SJSA1 (cell line): ENCODE measurements at regions not wholly inside any gene's neighbourhood (a gene's known extent, or its start where the extent isn't known, plus 50 kb on each side); places are given as distances from the start of the nearest gene placed in this dataset.

ENCODE experiments used
- DNase-seq, 2 experiments: peaks; one replicate each; pipeline ENCODE4 v3.0.0-alpha.2; 2015 to 2020; ENCODE audit warnings: low spot score in 2 of 2, low read depth in 1 of 2
- H3K27ac ChIP-seq: fragments of 250-450 bp; sonication (Bioruptor Pico); 2 replicates; pipeline ENCODE4 v1.5.1; 2020; ENCODE audit warnings: mild to moderate bottlenecking, moderate library complexity
- H3K27me3 ChIP-seq: fragments of 250-450 bp; sonication (Bioruptor Pico); replicated peaks from 2 replicates; pipeline ENCODE4 v1.5.1; 2020; ENCODE audit warnings: mild to moderate bottlenecking, moderate library complexity
- H3K36me3 ChIP-seq: fragments of 250-450 bp; sonication (Bioruptor Pico); 2 replicates; pipeline ENCODE4 v1.5.1; 2020; ENCODE audit warnings: mild to moderate bottlenecking
- H3K4me1 ChIP-seq: fragments of 250-450 bp; sonication (Bioruptor Pico); replicated peaks from 2 replicates; pipeline ENCODE4 v1.6.1; 2021; ENCODE audit warnings: mild to moderate bottlenecking
- H3K4me3 ChIP-seq: fragments of 250-450 bp; sonication (Bioruptor Pico); 2 replicates; pipeline ENCODE4 v1.5.1; 2020; ENCODE audit warnings: mild to moderate bottlenecking
- H3K9me3 ChIP-seq: fragments of 250-450 bp; sonication (Bioruptor Pico); replicated peaks from 2 replicates; pipeline ENCODE4 v1.5.1; 2020; ENCODE audit warnings: mild to moderate bottlenecking

- Histone ChIP-seq H3K27ac (no peak overlapping the region), H3K4me3 (no peak overlapping the region), H3K36me3 (no peaks in the 10 kb centered on the region), H3K4me1 (no peaks in the 10 kb centered on the region), H3K27me3 (no peaks in the 10 kb centered on the region), H3K9me3 (no peaks in the 10 kb centered on the region)
- no peak for DNase-seq
Observed at GRCh38 chr4:153939570-153939969, 150.7 kb upstream of the SFRP2 start.

- H3K27me3 ChIP-seq, result no peaks in the 10 kb centered on the region
Observed at GRCh38 chr4:153938994-153939393, 150.1 kb upstream of the SFRP2 start.

GRCh38 chr4:153937289-153937688 lies 148.4 kb upstream of the SFRP2 start:
- no peak overlapping the region for H3K4me3 ChIP-seq
- H3K27ac ChIP-seq, result no peak overlapping the region
- H3K36me3 ChIP-seq, result no peaks in the 10 kb centered on the region
- no peak for DNase-seq
- H3K9me3 ChIP-seq, result no peaks in the 10 kb centered on the region
- H3K27me3 ChIP-seq, result no peaks in the 10 kb centered on the region
- no peaks in the 10 kb centered on the region for H3K4me1 ChIP-seq

More at GRCh38 chr4:153938994-153939393, 150.1 kb upstream of the SFRP2 start:
- Histone ChIP-seq H3K36me3 (no peaks in the 10 kb centered on the region), H3K9me3 (no peaks in the 10 kb centered on the region), H3K4me1 (no peaks in the 10 kb centered on the region), H3K4me3 (no peak overlapping the region), H3K27ac (no peak overlapping the region)
- no peak for DNase-seq

- Histone ChIP-seq H3K4me1 (no peaks in the 10 kb centered on the region), H3K36me3 (no peaks in the 10 kb centered on the region), H3K9me3 (no peaks in the 10 kb centered on the region), H3K4me3 (no peak overlapping the region), H3K27ac (no peak overlapping the region), H3K27me3 (no peaks in the 10 kb centered on the region)
- no peak for DNase-seq
Observed at GRCh38 chr4:153936121-153936520, 147.2 kb upstream of the SFRP2 start.

GRCh38 chr4:153934688-153935017 lies 145.8 kb upstream of the SFRP2 start:
- no peaks in the 10 kb centered on the region for H3K4me1 ChIP-seq
- no peaks in the 10 kb centered on the region for H3K36me3 ChIP-seq
- H3K27me3 ChIP-seq, result no peaks in the 10 kb centered on the region
- no peak for DNase-seq
- H3K27ac ChIP-seq, result no peak overlapping the region
- no peak overlapping the region for H3K4me3 ChIP-seq
- H3K9me3 ChIP-seq, result no peaks in the 10 kb centered on the region

GRCh38 chr4:153933915-153934687 lies 145.2 kb upstream of the SFRP2 start:
- no peak overlapping the region for H3K27ac ChIP-seq
- no peak for DNase-seq

GRCh38 chr4:153931804-153932203 lies 142.9 kb upstream of the SFRP2 start:
- no peak overlapping the region for H3K4me3 ChIP-seq
- no peak overlapping the region for H3K27ac ChIP-seq
- no peaks in the 10 kb centered on the region for H3K9me3 ChIP-seq
- H3K36me3 ChIP-seq, result no peaks in the 10 kb centered on the region
- no peaks in the 10 kb centered on the region for H3K27me3 ChIP-seq
- no peaks in the 10 kb centered on the region for H3K4me1 ChIP-seq
- DNase-seq, result no peak

More at GRCh38 chr4:153933915-153934687, 145.2 kb upstream of the SFRP2 start:
- Histone ChIP-seq H3K27me3 (no peaks in the 10 kb centered on the region), H3K4me3 (no peak overlapping the region), H3K36me3 (no peaks in the 10 kb centered on the region), H3K9me3 (no peaks in the 10 kb centered on the region), H3K4me1 (no peaks in the 10 kb centered on the region)

- Histone ChIP-seq H3K4me1 (no peaks in the 10 kb centered on the region), H3K4me3 (no peak overlapping the region), H3K9me3 (no peaks in the 10 kb centered on the region), H3K36me3 (no peaks in the 10 kb centered on the region), H3K27me3 (no peaks in the 10 kb centered on the region), H3K27ac (no peak overlapping the region)
- DNase-seq, result no peak
Observed at GRCh38 chr4:153929675-153930074, 140.8 kb upstream of the SFRP2 start.

GRCh38 chr4:153927451-153927850 lies 138.6 kb upstream of the SFRP2 start:
- Histone ChIP-seq H3K4me3 (no peak overlapping the region), H3K9me3 (no peaks in the 10 kb centered on the region)

GRCh38 chr4:153922148-153922547 lies 133.3 kb upstream of the SFRP2 start:
- no peaks in the 10 kb centered on the region for H3K36me3 ChIP-seq
- no peak overlapping the region for H3K27ac ChIP-seq
- DNase-seq, result no peak
- no peak overlapping the region for H3K4me3 ChIP-seq
- no peaks in the 10 kb centered on the region for H3K4me1 ChIP-seq
- H3K9me3 ChIP-seq, result no peaks in the 10 kb centered on the region
- no peaks in the 10 kb centered on the region for H3K27me3 ChIP-seq

More at GRCh38 chr4:153927451-153927850, 138.6 kb upstream of the SFRP2 start:
- Histone ChIP-seq H3K36me3 (no peaks in the 10 kb centered on the region), H3K4me1 (no peaks in the 10 kb centered on the region), H3K27ac (no peak overlapping the region), H3K27me3 (no peaks in the 10 kb centered on the region)
- DNase-seq, result no peak

GRCh38 chr4:153919667-153920066 lies 130.8 kb upstream of the SFRP2 start:
- no peak overlapping the region for H3K27ac ChIP-seq
- DNase-seq, result no peak

GRCh38 chr4:153916273-153916755 lies 127.4 kb upstream of the SFRP2 start:
- no peaks in the 10 kb centered on the region for H3K9me3 ChIP-seq
- H3K27ac ChIP-seq, result no peak overlapping the region
- no peaks in the 10 kb centered on the region for H3K27me3 ChIP-seq
- no peaks in the 10 kb centered on the region for H3K36me3 ChIP-seq
- H3K4me3 ChIP-seq, result no peak overlapping the region
- H3K4me1 ChIP-seq, result no peaks in the 10 kb centered on the region
- DNase-seq, result no peak

More at GRCh38 chr4:153919667-153920066, 130.8 kb upstream of the SFRP2 start:
- Histone ChIP-seq H3K4me3 (no peak overlapping the region), H3K36me3 (no peaks in the 10 kb centered on the region), H3K27me3 (no peaks in the 10 kb centered on the region), H3K4me1 (no peaks in the 10 kb centered on the region), H3K9me3 (no peaks in the 10 kb centered on the region)

GRCh38 chr4:153912301-153912700 lies 123.4 kb upstream of the SFRP2 start:
- H3K9me3 ChIP-seq, result no peaks in the 10 kb centered on the region
- H3K4me3 ChIP-seq, result no peak overlapping the region
- no peaks in the 10 kb centered on the region for H3K36me3 ChIP-seq
- no peaks in the 10 kb centered on the region for H3K27me3 ChIP-seq
- H3K27ac ChIP-seq, result no peak overlapping the region
- no peaks in the 10 kb centered on the region for H3K4me1 ChIP-seq
- no peak for DNase-seq

- DNase-seq, result no peak
- Histone ChIP-seq H3K4me1 (no peaks in the 10 kb centered on the region), H3K27ac (no peak overlapping the region), H3K36me3 (no peaks in the 10 kb centered on the region), H3K9me3 (no peaks in the 10 kb centered on the region), H3K4me3 (no peak overlapping the region), H3K27me3 (no peaks in the 10 kb centered on the region)
Observed at GRCh38 chr4:153909672-153910071, 120.8 kb upstream of the SFRP2 start.

GRCh38 chr4:153906231-153906630 lies 117.3 kb upstream of the SFRP2 start:
- Histone ChIP-seq H3K27ac (no peak overlapping the region), H3K36me3 (no peaks in the 10 kb centered on the region), H3K4me3 (no peak overlapping the region), H3K4me1 (no peaks in the 10 kb centered on the region), H3K27me3 (no peaks in the 10 kb centered on the region), H3K9me3 (no peaks in the 10 kb centered on the region)
- DNase-seq, result no peak
